Choroid plexus epithelial cell (primary cell): ENCODE measurements at regions not wholly inside any gene's neighbourhood (a gene's known extent, or its start where the extent isn't known, plus 50 kb on each side); places are given as distances from the start of the nearest gene placed in this dataset.

Experiments used
- DNase-seq: peaks from one replicate; pipeline ENCODE4 v3.0.0-alpha.2; 2010; ENCODE audit warnings: low read depth
- H3K4me3 ChIP-seq: 2 replicates; pipeline ENCODE4 v1.5.1; 2011; ENCODE audit warnings: low read depth, mild to moderate bottlenecking, control low read depth, low read length, moderate library complexity
- CTCF ChIP-seq: conservative IDR thresholded peaks from 2 replicates; pipeline ENCODE4 v1.5.1; 2011; ENCODE audit warnings: low read depth, mild to moderate bottlenecking, control low read depth, inconsistent platforms, low read length, moderate library complexity

GRCh38 chr10:89845541-89846280 lies 144.3 kb downstream of the KIF20B start:
- TF ChIP-seq CTCF = no peak
- DNase-seq = peak; percentile 69
- H3K4me3 ChIP-seq = no peak overlapping the region

GRCh38 chr10:89846281-89846630 lies 144.9 kb downstream of the KIF20B start:
- H3K4me3 ChIP-seq = no peak overlapping the region
- TF ChIP-seq CTCF = no peak
- peak; percentile 5 for DNase-seq

- no peak for TF ChIP-seq CTCF
- H3K4me3 ChIP-seq = no peak overlapping the region
- DNase-seq = no peak
Measured at GRCh38 chr10:89846786-89847185, 145.4 kb downstream of the KIF20B start.

- TF ChIP-seq CTCF = no peak
- H3K4me3 ChIP-seq = no peak overlapping the region
- no peak for DNase-seq
Measured at GRCh38 chr10:89852872-89853271, 151.5 kb downstream of the KIF20B start.

- H3K4me3 ChIP-seq = no peak overlapping the region
- DNase-seq = no peak
- peak; percentile 19 for TF ChIP-seq CTCF
Measured at GRCh38 chr10:89853781-89854191, 152.4 kb downstream of the KIF20B start.

- no peak overlapping the region for H3K4me3 ChIP-seq
- TF ChIP-seq CTCF = no peak
- DNase-seq = peak; percentile 17
Measured at GRCh38 chr10:89857431-89858042, 156.1 kb downstream of the KIF20B start.

GRCh38 chr10:89861199-89861573 lies 159.8 kb downstream of the KIF20B start:
- no peak for TF ChIP-seq CTCF
- H3K4me3 ChIP-seq = peak overlapping the region; percentile 5
- DNase-seq = no peak
